ENCODE measurements at regions not wholly inside any gene's neighbourhood (a gene's known extent, or its start where the extent isn't known, plus 50 kb on each side); places are given as distances from the start of the nearest gene placed in this dataset.

- TF ChIP-seq, protein P1, sequence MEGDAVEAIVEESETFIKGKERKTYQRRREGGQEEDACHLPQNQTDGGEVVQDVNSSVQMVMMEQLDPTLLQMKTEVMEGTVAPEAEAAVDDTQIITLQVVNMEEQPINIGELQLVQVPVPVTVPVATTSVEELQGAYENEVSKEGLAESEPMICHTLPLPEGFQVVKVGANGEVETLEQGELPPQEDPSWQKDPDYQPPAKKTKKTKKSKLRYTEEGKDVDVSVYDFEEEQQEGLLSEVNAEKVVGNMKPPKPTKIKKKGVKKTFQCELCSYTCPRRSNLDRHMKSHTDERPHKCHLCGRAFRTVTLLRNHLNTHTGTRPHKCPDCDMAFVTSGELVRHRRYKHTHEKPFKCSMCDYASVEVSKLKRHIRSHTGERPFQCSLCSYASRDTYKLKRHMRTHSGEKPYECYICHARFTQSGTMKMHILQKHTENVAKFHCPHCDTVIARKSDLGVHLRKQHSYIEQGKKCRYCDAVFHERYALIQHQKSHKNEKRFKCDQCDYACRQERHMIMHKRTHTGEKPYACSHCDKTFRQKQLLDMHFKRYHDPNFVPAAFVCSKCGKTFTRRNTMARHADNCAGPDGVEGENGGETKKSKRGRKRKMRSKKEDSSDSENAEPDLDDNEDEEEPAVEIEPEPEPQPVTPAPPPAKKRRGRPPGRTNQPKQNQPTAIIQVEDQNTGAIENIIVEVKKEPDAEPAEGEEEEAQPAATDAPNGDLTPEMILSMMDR (IDR thresholded peaks at IDR 0.05; ENCODE audit: poor library complexity), result no peak
- no peak for TF ChIP-seq EZH2phosphoT487 (IDR thresholded peaks at IDR 0.05; ENCODE audit: low read depth, severe bottlenecking, unreplicated experiment)
These were observed 126.7 kb upstream of the CXCL12 start for GRCh38 chr10:44511601-44512000.

All from hepatocyte (in vitro differentiated cells).